HL-60 (cell line): ENCODE measurements at regions not wholly inside any gene's neighbourhood (a gene's known extent, or its start where the extent isn't known, plus 50 kb on each side); places are given as distances from the start of the nearest gene placed in this dataset.
"Not testable (repeated sequence)": the region's sequence is repeated elsewhere in the genome, so short reads cannot be mapped to it uniquely, and the experiment has no call there.

ENCODE experiments used
- CTCF ChIP-seq: IDR thresholded peaks from one replicate; pipeline ENCODE4 v1.5.1; 2011; ENCODE audit warnings: low read length, control low read depth, inconsistent platforms; ENCODE audit not compliant: insufficient read depth
- GABPA ChIP-seq: IDR thresholded peaks from 2 replicates; pipeline ENCODE4 v1.6.1; 2012; ENCODE audit warnings: low read depth
- POLR2AphosphoS5 ChIP-seq: IDR thresholded peaks from 2 replicates; pipeline ENCODE4 v1.6.1; 2012; ENCODE audit warnings: low read depth
- REST ChIP-seq: IDR thresholded peaks from 2 replicates; pipeline ENCODE4 v1.6.1; 2012; ENCODE audit warnings: low read depth; ENCODE audit not compliant: insufficient replicate concordance

- not testable (repeated sequence) for TF ChIP-seq CTCF, REST, POLR2AphosphoS5, GABPA
These were observed 121.6 kb upstream of the FOXD4L5 start for GRCh38 chr9:65406625-65407024.
